ENCODE measurements at regions not wholly inside any gene's neighbourhood (a gene's known extent, or its start where the extent isn't known, plus 50 kb on each side); places are given as distances from the start of the nearest gene placed in this dataset.
"Not testable (repeated sequence)": the region's sequence is repeated elsewhere in the genome, so short reads cannot be mapped to it uniquely, and the experiment has no call there.

GRCh38 chr7:146019041-146020004, 97.3 kb upstream of the CNTNAP2 start:
- H3K27me3 ChIP-seq (ENCODE audit: control insufficient read depth, insufficient read depth, low read length); DNase-seq; H3K9ac ChIP-seq (ENCODE audit: low read depth, low read length); POLR2A ChIA-PET (ENCODE audit: unreplicated experiment); H3K4me3 ChIP-seq (ENCODE audit: insufficient read depth, low read depth, low read length); in situ Hi-C loops (cut with MboI; ENCODE audit: low sequenced_read_pairs); H4K91ac ChIP-seq (ENCODE audit: insufficient read depth, low read depth, low read length); H3K23ac ChIP-seq (ENCODE audit: low read depth, low read length); H3K27ac ChIP-seq (ENCODE audit: insufficient read depth, low read length); H3K4me2 ChIP-seq (ENCODE audit: low read depth, low read length); H2BK15ac ChIP-seq (ENCODE audit: low read depth, low read length); dilution Hi-C loops (cut with HindIII; ENCODE audit: low sequenced_read_pairs, unreplicated experiment); H3K9me1 ChIP-seq (ENCODE audit: insufficient read depth, low read length); H3K56ac ChIP-seq (ENCODE audit: extremely low read depth, insufficient read depth, low read length); H3K36me3 ChIP-seq (ENCODE audit: control insufficient read depth, insufficient read depth, low read length); intact Hi-C loops (cut with micrococcal nuclease); H3K14ac ChIP-seq (replicated peaks; ENCODE audit: low read depth, low read length); H4K5ac ChIP-seq (ENCODE audit: low read depth, low read length); H4K8ac ChIP-seq (ENCODE audit: low read depth in 2 of 2, low read length in 2 of 2); H2BK20ac ChIP-seq (ENCODE audit: low read depth, low read length); ATAC-seq (ENCODE audit: low read depth); H2AK5ac ChIP-seq (ENCODE audit: low read depth, low read length); H3K79me1 ChIP-seq (ENCODE audit: low read depth in 1 of 2, low read length in 2 of 2); CTCF ChIA-PET; H2AK9ac ChIP-seq (replicated peaks; ENCODE audit: low read depth, low read length, poor library complexity); H4K20me1 ChIP-seq (ENCODE audit: insufficient read depth, low read length); H2BK5ac ChIP-seq (ENCODE audit: low read depth, low read length, poor library complexity, severe bottlenecking); H2BK120ac ChIP-seq (ENCODE audit: low read depth, low read length); BruUV-seq (replicated peaks); H3K9me3 ChIP-seq (ENCODE audit: control insufficient read depth, insufficient read depth, low read length); H3K4me1 ChIP-seq (ENCODE audit: control insufficient read depth, insufficient read depth, low read length); H3K4ac ChIP-seq (ENCODE audit: low read depth, low read length); H3K18ac ChIP-seq (ENCODE audit: low read depth, low read length); H2AFZ ChIP-seq (replicated peaks; ENCODE audit: low read length, poor library complexity): not testable (repeated sequence)
- 83% methylated on average over 11 of the region's 33 CpGs; no CpG with 5 or more reads in 1 of the 2 experiments for WGBS, 2 experiments (ENCODE audit: extremely low coverage in 2 of 2, insufficient read length in 1 of 2)

GRCh38 chr7:146017366-146017765, 99.2 kb upstream of the CNTNAP2 start:
- H3K9me3 ChIP-seq (ENCODE audit: control insufficient read depth, insufficient read depth, low read length); H3K18ac ChIP-seq (ENCODE audit: low read depth, low read length); H3K36me3 ChIP-seq (ENCODE audit: control insufficient read depth, insufficient read depth, low read length); H4K20me1 ChIP-seq (ENCODE audit: insufficient read depth, low read length); H2AK5ac ChIP-seq (ENCODE audit: low read depth, low read length); H3K79me1 ChIP-seq (ENCODE audit: low read depth in 1 of 2, low read length in 2 of 2); H2BK5ac ChIP-seq (ENCODE audit: low read depth, low read length, poor library complexity, severe bottlenecking); H3K14ac ChIP-seq (replicated peaks; ENCODE audit: low read depth, low read length); DNase-seq; H4K5ac ChIP-seq (ENCODE audit: low read depth, low read length); H3K27ac ChIP-seq (ENCODE audit: insufficient read depth, low read length); H3K9ac ChIP-seq (ENCODE audit: low read depth, low read length); H3K56ac ChIP-seq (ENCODE audit: extremely low read depth, insufficient read depth, low read length); POLR2A ChIA-PET (ENCODE audit: unreplicated experiment); H4K8ac ChIP-seq (ENCODE audit: low read depth in 2 of 2, low read length in 2 of 2); ATAC-seq (ENCODE audit: low read depth); H2AK9ac ChIP-seq (replicated peaks; ENCODE audit: low read depth, low read length, poor library complexity); H2BK20ac ChIP-seq (ENCODE audit: low read depth, low read length); H3K4me2 ChIP-seq (ENCODE audit: low read depth, low read length); H3K9me1 ChIP-seq (ENCODE audit: insufficient read depth, low read length); H3K23ac ChIP-seq (ENCODE audit: low read depth, low read length); in situ Hi-C loops (cut with MboI; ENCODE audit: low sequenced_read_pairs); H2BK15ac ChIP-seq (ENCODE audit: low read depth, low read length); H3K27me3 ChIP-seq (ENCODE audit: control insufficient read depth, insufficient read depth, low read length); H2BK120ac ChIP-seq (ENCODE audit: low read depth, low read length); H2AFZ ChIP-seq (replicated peaks; ENCODE audit: low read length, poor library complexity); H3K4ac ChIP-seq (ENCODE audit: low read depth, low read length); intact Hi-C loops (cut with micrococcal nuclease); dilution Hi-C loops (cut with HindIII; ENCODE audit: low sequenced_read_pairs, unreplicated experiment); H3K4me3 ChIP-seq (ENCODE audit: insufficient read depth, low read depth, low read length); BruUV-seq (replicated peaks); H4K91ac ChIP-seq (ENCODE audit: insufficient read depth, low read depth, low read length); CTCF ChIA-PET; H3K4me1 ChIP-seq (ENCODE audit: control insufficient read depth, insufficient read depth, low read length): not testable (repeated sequence)
- WGBS, 2 experiments (ENCODE audit: extremely low coverage in 2 of 2, insufficient read length in 1 of 2) = no CpG with 5 or more reads among the region's 5 CpGs

All from IMR-90 (cell line).